ENCODE measurements at regions not wholly inside any gene's neighbourhood (a gene's known extent, or its start where the extent isn't known, plus 50 kb on each side); places are given as distances from the start of the nearest gene placed in this dataset.
"Not testable (repeated sequence)": the region's sequence is repeated elsewhere in the genome, so short reads cannot be mapped to it uniquely, and the experiment has no call there.

DNA sequence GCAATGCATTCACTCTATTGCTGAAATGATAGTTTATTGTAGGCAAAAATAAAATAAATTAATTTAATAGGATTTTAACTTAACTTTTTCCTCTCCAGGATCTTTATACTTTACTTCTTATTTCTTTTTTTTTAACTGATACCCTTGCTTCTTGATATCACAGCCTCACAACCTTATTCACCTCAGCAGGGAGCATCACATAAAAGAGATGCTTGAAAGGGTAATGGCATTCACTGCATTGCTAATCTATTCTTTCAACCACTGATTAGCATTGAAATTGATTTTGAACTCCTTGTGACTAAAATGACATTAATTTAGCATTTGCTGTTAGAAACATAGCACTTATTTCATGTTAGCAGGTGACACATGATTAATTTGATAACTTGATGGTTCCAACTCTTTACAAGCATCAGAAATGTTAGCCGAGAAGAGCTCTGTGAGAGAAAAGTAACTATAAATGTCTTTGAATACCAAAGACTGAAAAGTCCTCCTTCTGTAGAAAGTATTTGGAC lies 689.5 kb upstream of the MGAT4C start:
- Histone ChIP-seq H2BK15ac (ENCODE audit: low read depth, low read length) (no peak overlapping the region), H3K14ac (ENCODE audit: insufficient read depth, low read length) (no peak overlapping the region), H3K4me2 (ENCODE audit: insufficient read depth, insufficient read length, low read length) (no peak overlapping the region), H3K27ac (ENCODE audit: insufficient read length, low read depth, low read length) (no peak overlapping the region), H3K79me1 (ENCODE audit: insufficient read depth, low read depth, low read length, poor library complexity, severe bottlenecking) (no peaks in the 10 kb centered on the region), H3K56ac (ENCODE audit: insufficient read length, low read depth, low read length) (no peak overlapping the region), H3K9ac (ENCODE audit: extremely low read depth, insufficient read length, low read length) (no peak overlapping the region), H3K4me1 (ENCODE audit: insufficient read depth, low read length) (no peaks in the 10 kb centered on the region; the same call in 1 of the 2 replicates), H3K9me3 (ENCODE audit: control insufficient read depth, low read depth, low read length) (no peaks in the 10 kb centered on the region), H2BK12ac (ENCODE audit: insufficient read length, low read depth, low read length) (no peak overlapping the region), H3K4ac (ENCODE audit: low read depth, low read length) (no peak overlapping the region), H3K79me2 (ENCODE audit: insufficient read depth, low read length) (no peaks in the 10 kb centered on the region), H3T11ph (ENCODE audit: low read length) (no peak overlapping the region), H3K23me2 (ENCODE audit: insufficient read length, low read depth, low read length, poor library complexity, severe bottlenecking) (no peaks in the 10 kb centered on the region), H2BK20ac (ENCODE audit: low read depth, low read length, poor library complexity, severe bottlenecking) (no peak overlapping the region), H3K23ac (ENCODE audit: insufficient read length, low read depth, low read length) (no peak overlapping the region), H4K91ac (ENCODE audit: insufficient read length, low read depth, low read length) (no peak overlapping the region), H2AK5ac (ENCODE audit: insufficient read length, low read length) (no peak overlapping the region), H3K27me3 (ENCODE audit: insufficient read depth, low read length) (no peaks in the 10 kb centered on the region), H3K18ac (ENCODE audit: insufficient read length, low read depth, low read length) (no peak overlapping the region), H4K5ac (ENCODE audit: insufficient read length, low read depth, low read length) (no peak overlapping the region), H2BK5ac (ENCODE audit: insufficient read length, low read length) (no peak overlapping the region), H4K8ac (replicated peaks; ENCODE audit: insufficient read length, low read depth, low read length) (no peak overlapping the region), H4K20me1 (ENCODE audit: control insufficient read depth, insufficient read depth, insufficient read length) (no peaks in the 10 kb centered on the region), H2AFZ (ENCODE audit: low read length) (no peak overlapping the region), H2BK120ac (ENCODE audit: low read depth, low read length, poor library complexity, severe bottlenecking) (no peak overlapping the region)
- Mint-ChIP-seq H3K9me3 (peaks cover 0 to 9% of the 10 kb centered on the region in 2 experiments; a peak in 4 of 5 replicates), H3K27me3 (ENCODE audit: low read depth) (no peaks in the 10 kb centered on the region), H3K36me3 (ENCODE audit: insufficient read depth in 1 of 3, low read depth in 3 of 3) (peaks cover 7 to 9% (median 7%) of the 10 kb centered on the region in 3 experiments; a peak in 5 of 7 replicates), H3K4me1 (peaks cover 30 to 54% of the 10 kb centered on the region in 2 experiments), H3K27ac (peak overlapping the region; percentile 49 to 87 (median 75); a peak in 6 of 7 replicates), H3K4me3 (peak overlapping the region in 1 of 2 experiments; percentile 40; a peak in 2 of 5 replicates)
- TF ChIP-seq, protein P1, sequence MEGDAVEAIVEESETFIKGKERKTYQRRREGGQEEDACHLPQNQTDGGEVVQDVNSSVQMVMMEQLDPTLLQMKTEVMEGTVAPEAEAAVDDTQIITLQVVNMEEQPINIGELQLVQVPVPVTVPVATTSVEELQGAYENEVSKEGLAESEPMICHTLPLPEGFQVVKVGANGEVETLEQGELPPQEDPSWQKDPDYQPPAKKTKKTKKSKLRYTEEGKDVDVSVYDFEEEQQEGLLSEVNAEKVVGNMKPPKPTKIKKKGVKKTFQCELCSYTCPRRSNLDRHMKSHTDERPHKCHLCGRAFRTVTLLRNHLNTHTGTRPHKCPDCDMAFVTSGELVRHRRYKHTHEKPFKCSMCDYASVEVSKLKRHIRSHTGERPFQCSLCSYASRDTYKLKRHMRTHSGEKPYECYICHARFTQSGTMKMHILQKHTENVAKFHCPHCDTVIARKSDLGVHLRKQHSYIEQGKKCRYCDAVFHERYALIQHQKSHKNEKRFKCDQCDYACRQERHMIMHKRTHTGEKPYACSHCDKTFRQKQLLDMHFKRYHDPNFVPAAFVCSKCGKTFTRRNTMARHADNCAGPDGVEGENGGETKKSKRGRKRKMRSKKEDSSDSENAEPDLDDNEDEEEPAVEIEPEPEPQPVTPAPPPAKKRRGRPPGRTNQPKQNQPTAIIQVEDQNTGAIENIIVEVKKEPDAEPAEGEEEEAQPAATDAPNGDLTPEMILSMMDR (conservative IDR thresholded peaks at IDR 0.05) = no peak
- no CpG with 5 or more reads among the region's 1 CpG for WGBS (ENCODE audit: extremely low coverage, insufficient read length, low lambda C conversion rate)
- DNase-seq = no peak

DNA sequence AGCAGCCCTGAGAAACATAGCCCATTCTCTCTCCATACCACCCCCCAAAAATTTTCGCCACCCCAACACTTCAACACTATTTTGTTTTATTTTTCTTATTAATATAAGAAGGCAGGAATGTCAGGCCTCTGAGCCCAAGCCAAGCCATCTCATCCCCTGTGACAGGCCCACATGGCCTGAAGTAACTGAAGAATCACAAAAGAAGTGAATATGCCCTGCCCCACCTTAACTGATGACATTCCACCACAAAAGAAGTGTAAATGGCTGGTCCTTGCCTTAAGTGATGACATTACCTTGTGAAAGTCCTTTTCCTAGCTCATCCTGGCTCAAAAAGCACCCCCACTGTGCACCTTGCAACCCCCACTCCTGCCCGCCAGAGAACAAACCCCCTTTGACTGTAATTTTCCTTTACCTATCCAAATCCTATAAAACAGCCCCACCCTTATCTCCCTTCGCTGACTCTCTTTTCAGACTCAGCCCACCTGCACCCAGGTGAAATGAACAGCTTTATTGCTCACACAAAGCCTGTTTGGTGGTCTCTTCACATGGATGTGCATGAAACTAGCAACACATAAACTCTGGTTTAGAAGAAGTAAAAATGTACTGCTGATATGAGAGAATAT lies 688.1 kb upstream of the MGAT4C start:
- not testable (repeated sequence) for H3K27me3 Mint-ChIP-seq (ENCODE audit: low read depth); H3K4me1 ChIP-seq (ENCODE audit: insufficient read depth, low read length); H2BK20ac ChIP-seq (ENCODE audit: low read depth, low read length, poor library complexity, severe bottlenecking); H3K14ac ChIP-seq (ENCODE audit: insufficient read depth, low read length); H3K9me3 ChIP-seq (ENCODE audit: control insufficient read depth, low read depth, low read length); H2BK120ac ChIP-seq (ENCODE audit: low read depth, low read length, poor library complexity, severe bottlenecking); H3K27me3 ChIP-seq (ENCODE audit: insufficient read depth, low read length); H2BK15ac ChIP-seq (ENCODE audit: low read depth, low read length); DNase-seq; H3K79me2 ChIP-seq (ENCODE audit: insufficient read depth, low read length); H4K5ac ChIP-seq (ENCODE audit: insufficient read length, low read depth, low read length); H3K18ac ChIP-seq (ENCODE audit: insufficient read length, low read depth, low read length); H3K4me2 ChIP-seq (ENCODE audit: insufficient read depth, insufficient read length, low read length); H4K8ac ChIP-seq (replicated peaks; ENCODE audit: insufficient read length, low read depth, low read length); H2AFZ ChIP-seq (ENCODE audit: low read length); H3K23me2 ChIP-seq (ENCODE audit: insufficient read length, low read depth, low read length, poor library complexity, severe bottlenecking); H2AK5ac ChIP-seq (ENCODE audit: insufficient read length, low read length); H3K9ac ChIP-seq (ENCODE audit: extremely low read depth, insufficient read length, low read length); H2BK12ac ChIP-seq (ENCODE audit: insufficient read length, low read depth, low read length); H3K56ac ChIP-seq (ENCODE audit: insufficient read length, low read depth, low read length); H3K23ac ChIP-seq (ENCODE audit: insufficient read length, low read depth, low read length); H3K79me1 ChIP-seq (ENCODE audit: insufficient read depth, low read depth, low read length, poor library complexity, severe bottlenecking); H4K20me1 ChIP-seq (ENCODE audit: control insufficient read depth, insufficient read depth, insufficient read length); H2BK5ac ChIP-seq (ENCODE audit: insufficient read length, low read length); H4K91ac ChIP-seq (ENCODE audit: insufficient read length, low read depth, low read length); H3K4ac ChIP-seq (ENCODE audit: low read depth, low read length); H3T11ph ChIP-seq (ENCODE audit: low read length)
- peak overlapping the region; percentile 39 for H3K27ac ChIP-seq (ENCODE audit: insufficient read length, low read depth, low read length)
- Mint-ChIP-seq H3K27ac (peak overlapping the region; percentile 71 to 94 (median 91); a peak in 5 of 7 replicates), H3K4me3 (peak overlapping the region; percentile 15 to 55; a peak in 3 of 5 replicates), H3K9me3 (peaks cover 3 to 13% of the 10 kb centered on the region in 2 experiments), H3K4me1 (peaks cover 30 to 49% of the 10 kb centered on the region in 2 experiments), H3K36me3 (ENCODE audit: insufficient read depth in 1 of 3, low read depth in 3 of 3) (peaks cover 10 to 18% (median 17%) of the 10 kb centered on the region in 3 experiments; a peak in 5 of 7 replicates)
- WGBS (ENCODE audit: extremely low coverage, insufficient read length, low lambda C conversion rate) = no CpG with 5 or more reads among the region's 3 CpGs
